ENCODE measurements at regions not wholly inside any gene's neighbourhood (a gene's known extent, or its start where the extent isn't known, plus 50 kb on each side); places are given as distances from the start of the nearest gene placed in this dataset.

GRCh38 chr3:72232331-72232730 is 447.4 kb upstream of the PROK2 start:
- TF ChIP-seq CTCF (IDR thresholded peaks at IDR 0.05; ENCODE audit: insufficient read depth, low read depth, low read length) = no peak
- no peak for TF ChIP-seq EZH2 (IDR thresholded peaks at IDR 0.05; ENCODE audit: insufficient read depth, low read length)

Measured in astrocyte (in vitro differentiated cells and primary cell).